NCI-H187 (cell line): ENCODE measurements at regions not wholly inside any gene's neighbourhood (a gene's known extent, or its start where the extent isn't known, plus 50 kb on each side); places are given as distances from the start of the nearest gene placed in this dataset.

Source experiments
- DNase-seq, 2 experiments: peaks; one replicate each; lab custom pipeline; 2025; lab: John Stamatoyannopoulos, UW

DNA sequence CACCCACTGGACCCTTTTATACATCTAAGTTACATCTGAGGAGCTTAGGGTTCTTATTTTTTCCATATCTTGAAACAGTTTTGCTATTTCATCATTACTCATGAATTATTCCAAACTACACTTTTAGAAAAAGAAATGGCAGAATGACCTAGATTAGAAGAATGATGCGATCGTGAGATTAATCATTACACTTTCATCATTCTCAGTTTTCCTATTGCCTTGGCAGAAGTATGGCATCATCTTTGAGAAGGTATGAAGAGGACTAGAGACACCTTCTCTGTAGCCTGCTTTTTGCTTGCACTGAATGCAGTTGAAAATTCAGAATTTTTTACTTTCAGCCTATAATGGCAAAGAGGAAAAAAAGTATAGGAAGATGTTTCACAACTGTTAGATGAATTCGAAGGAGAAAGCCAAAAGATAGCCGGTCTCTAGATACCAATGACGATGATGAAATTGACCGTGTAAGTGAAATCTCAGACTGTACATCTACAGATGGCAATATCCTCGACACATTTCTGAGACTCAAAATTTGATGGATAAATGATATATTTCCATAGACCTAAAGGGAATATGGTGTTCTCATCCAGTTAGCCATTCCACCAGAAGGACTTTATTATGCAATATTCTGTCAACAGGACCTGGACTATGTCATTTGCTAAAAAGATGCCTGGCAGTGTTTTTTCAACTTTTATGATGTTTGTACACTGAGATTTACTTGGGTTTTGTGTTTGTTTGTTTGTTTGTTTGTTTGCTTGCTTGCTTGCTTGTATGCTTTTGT, 191.8 kb downstream of the TOMM20 start:
- DNase-seq = no peak

DNA sequence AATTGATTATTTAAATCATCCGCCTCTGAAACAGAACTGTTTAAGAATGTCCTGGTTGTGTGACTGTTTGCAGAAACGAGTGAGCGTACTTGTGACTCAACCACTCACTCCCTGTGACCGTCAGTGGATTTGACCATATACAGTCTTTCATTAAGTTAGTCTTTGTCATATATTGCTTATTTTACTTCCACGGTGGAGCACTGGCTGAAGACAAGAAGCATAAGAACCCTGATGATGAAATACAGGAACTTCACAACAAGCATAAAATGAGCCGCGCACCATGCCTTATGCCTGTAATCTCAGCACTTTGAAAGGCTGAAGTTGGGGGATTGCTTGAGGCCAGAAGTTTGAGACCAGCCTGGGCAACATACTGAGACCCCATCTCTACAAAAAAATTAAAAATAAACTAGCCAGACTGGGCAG, 194.0 kb downstream of the TOMM20 start:
- no peak for DNase-seq

DNA sequence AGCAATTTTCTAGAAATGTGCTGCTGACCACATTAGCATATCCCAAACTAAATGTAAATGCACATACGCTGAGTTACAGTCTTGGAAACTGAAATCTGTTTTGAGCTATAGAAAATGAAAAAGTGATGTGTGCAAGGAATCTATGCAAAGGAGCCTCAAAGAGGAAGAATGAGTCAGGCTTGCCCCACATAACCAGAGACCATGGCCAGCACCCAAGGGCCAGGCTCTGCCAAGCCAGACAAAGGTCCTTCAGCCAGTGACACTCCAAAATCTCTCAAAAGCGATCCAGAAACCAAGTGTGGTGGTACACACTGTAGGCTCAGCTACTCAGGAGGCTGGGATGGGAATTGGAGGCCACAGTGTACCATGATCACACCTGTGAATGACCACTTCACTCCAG, 195.2 kb downstream of the TOMM20 start:
- DNase-seq = no peak

DNA sequence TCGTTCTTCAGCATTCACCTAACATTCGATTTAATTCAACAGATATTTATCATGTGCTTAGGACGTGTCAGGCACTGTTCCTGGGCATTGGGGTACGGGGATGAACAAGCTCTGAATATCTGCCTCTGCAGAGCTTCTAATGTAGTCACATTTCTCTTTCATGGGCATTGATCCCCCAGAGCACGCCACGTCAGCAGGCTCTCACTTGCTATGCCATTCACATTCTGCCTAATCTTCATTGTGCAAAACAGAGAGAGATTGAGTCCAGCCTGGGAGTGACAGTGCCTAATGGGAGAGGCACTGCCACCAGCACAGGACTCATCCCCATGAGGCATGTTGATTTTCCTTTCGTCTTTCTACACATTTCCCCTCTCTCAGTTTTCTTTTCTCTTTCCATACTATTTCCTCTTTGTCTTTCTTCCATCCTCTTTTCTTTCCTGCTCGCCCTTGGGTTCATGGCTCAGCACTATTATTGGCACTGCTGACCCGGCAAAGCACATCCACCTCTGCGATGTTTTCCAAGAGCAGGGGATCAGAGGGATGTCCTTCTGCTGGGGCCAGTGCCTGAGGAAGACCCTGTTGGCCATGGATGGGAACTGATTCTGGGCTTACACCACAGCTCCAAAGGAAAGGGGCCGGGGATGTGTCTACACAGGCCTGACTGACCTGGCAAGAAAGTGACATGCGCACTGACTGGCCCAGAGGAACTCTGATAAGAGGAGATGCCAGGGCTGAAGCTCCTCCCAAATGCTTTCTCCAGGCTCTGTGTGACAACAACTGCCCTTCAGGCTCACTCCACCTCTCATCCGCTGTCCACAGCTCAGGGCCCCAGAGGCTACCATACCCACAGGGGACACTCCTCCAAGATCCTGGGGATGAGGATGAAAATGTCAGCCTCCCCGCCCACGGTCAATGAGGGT, 195.9 kb downstream of the TOMM20 start:
- no peak for DNase-seq

DNA sequence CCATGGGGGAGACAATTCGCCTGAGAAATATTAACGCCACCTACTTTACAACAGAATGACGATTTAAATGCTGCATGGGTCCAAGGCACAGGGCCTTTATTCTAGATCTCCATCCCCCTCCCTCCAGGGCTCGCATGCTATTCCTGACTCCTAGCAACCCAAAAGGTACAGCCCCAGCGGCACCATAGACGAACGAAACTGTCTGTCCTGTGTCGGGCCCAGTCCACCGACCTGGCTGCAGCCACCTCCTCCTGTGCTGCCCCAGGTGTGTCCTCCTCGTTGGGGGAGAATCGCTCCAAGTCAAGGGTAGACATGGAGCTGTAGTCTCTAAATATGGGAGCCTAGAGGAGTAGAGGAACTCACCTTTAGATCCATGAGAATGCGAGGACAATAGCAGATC, 196.5 kb downstream of the TOMM20 start:
- no peak for DNase-seq

- DNase-seq = no peak
Measured at GRCh38 chr1:234931404-234931973, 197.1 kb downstream of the TOMM20 start.

GRCh38 chr1:234929369-234929768, 199.3 kb downstream of the TOMM20 start:
- DNase-seq = no peak

GRCh38 chr1:234928642-234929041, 200.0 kb downstream of the TOMM20 start:
- DNase-seq = no peak

- no peak for DNase-seq
Measured at GRCh38 chr1:234927971-234928640, 200.5 kb downstream of the TOMM20 start.

DNA sequence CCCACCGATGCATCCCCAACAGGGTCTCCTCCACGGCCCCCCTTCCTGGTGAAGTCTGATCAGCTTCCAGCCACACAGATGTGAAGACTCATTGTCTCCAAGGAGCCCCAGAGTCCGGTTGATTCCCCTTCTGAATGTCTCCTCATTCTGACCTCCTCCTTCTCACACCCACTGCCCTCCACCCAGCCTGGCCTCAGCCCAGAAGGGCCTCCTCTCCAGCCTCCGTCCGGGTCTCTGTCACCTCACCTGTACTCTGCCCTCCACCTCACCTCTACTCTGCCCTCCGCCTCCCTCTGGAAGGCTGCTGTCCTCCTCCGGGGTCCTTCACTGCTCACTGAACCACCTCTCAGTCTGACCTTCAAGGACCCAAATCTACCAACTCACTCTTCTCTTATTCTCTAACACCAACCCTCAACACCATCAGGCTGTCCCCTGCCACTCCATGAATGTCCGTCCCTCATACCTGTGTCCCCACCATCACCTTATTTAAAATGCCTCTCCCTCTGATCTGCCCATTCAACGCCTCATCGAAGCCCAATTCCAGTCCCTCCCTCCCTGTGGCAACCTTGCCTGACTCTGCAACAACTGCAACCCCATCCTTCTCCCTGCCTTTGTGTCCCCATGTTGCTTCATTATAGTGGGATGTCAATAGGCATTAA, 201.2 kb downstream of the TOMM20 start:
- DNase-seq = no peak

DNA sequence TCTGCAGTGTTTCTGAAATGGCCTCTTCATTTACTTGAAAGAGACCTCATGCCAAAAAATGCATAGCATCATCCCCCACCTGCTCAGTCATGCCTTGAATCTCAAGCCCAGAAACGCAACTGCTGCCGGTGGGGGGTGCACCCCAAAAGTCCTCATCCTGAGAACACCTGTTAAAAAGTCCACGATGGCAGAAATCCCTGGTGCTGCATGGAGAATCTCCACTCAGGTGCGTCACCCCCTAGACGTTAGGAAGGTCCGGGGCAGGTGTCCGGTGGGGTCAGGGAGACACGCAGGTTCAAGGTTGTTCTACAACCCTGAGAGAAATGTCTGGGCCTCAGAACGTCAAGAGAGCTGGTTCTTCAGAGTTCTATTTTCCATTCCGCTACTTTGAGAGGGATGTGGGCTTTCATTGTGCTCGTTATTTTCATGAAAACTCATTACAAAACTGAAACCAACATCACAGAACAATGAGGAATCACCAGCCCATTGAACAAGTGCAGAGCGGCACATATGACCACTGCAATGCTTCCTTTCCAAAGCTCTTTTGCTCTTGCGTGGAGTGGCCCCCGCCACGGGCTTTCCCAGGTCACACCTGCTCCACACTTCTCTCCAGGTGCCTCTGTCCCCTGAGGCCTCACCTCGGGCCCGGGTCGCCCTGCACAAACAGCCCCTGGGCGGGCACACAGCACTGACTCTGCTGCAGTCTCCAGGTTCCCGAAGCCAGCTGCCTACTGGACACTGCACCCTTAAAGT, 201.9 kb downstream of the TOMM20 start:
- no peak for DNase-seq

- no peak for DNase-seq
Measured at GRCh38 chr1:234926264-234926558, 202.4 kb downstream of the TOMM20 start.

DNA sequence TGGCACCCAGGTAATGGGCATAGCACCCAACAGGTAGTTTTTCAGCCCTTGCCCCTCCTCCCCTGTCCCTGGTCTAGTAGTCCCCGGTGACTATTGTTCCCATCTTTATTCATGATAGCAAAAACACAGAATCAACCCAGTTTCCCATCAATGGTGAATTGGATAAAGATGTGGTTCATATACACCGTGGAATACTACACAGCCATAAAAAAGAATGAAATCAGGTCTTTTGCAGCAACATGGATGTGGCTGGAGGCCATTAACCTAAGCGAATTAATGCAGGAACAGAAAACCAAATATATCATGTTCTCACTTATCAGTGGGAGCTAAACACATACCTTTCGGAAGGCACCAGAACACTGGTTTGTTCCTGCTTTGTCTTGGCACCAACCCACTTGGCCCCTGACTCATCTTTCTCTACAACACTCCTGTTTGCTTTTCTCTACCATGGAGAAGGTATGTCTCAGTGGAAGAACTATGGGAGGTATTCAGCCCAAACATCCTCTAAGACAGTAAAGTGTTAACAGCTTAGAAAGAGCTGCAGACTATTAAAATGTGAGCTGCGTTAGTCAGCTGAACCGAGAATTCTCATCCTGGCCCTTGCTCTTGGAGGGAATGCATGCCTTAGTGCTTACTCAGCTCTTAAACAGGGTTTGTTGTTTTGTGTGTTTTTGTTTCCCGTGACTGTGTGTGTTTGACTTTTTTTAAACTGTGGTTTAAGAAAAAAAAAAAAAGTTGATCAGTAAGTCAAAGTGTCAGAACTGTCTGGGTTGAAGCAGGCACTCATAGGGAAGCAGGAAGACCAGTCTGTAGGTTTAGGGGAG, 203.0 kb downstream of the TOMM20 start:
- no peak for DNase-seq

DNA sequence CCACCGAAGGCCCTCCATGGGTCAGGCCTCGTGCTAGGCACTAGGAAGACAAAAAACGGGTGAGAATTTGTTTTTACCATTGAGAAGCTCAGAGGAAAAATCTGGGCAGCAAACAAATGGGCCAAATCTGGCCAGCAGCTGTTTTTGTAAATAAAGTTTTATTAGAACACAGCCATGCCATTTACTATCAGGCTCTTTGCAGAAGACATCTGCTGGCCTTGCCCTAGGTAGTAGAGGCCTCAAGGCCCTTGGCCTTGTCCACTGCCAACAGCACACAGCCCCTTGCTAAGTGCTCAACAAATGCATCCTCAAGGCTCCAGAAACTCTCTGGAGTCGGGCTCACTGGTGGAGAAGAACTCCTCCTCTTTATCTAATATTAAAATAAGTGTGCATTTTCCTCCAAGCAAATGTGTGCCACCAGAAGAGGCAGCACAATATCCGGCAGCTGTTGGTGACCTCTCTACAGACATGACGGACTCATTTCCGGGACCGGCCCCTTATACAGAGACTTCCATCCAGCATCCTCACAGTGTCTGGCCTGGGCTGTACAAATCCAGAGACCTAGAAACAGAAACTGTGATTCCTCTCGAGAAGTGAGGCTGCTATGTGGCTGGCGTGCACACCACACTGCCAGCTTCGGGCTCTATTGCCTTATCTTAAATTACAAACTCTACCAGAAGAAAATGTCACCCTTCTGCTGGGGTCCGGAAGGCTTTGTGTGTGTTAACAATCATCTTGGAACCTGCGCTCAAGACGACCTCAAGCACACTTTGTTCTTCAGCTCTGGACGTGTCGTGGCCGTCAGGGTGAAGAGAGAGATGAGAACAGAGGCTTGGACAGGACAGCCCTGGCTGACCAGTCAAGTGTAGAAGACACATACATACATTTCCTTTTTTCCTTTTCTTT, 203.9 kb downstream of the TOMM20 start:
- DNase-seq = no peak

- no peak for DNase-seq
Measured at GRCh38 chr1:234923626-234924025, 205.0 kb downstream of the TOMM20 start.

- no peak for DNase-seq
Measured at GRCh38 chr1:234922987-234923386, 205.7 kb downstream of the TOMM20 start.

- DNase-seq = no peak
Measured at GRCh38 chr1:234921266-234922062, 207.2 kb downstream of the TOMM20 start.

DNA sequence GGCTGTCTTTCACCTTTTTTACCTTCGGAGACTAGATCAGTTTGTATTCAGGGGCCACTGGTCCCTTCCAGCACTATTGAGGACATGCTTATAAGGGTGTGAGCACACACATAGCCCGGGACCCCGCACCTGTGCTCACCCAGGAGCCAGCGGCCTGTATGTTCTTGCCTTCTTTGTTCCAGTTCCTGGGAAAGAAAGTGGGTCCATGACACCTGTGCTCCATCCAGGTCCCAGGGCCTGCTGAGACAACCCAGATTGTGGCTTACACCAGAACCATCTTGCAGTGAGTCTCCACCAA, 207.8 kb downstream of the TOMM20 start:
- no peak for DNase-seq
